ENCODE measurements at regions not wholly inside any gene's neighbourhood (a gene's known extent, or its start where the extent isn't known, plus 50 kb on each side); places are given as distances from the start of the nearest gene placed in this dataset.

DNA sequence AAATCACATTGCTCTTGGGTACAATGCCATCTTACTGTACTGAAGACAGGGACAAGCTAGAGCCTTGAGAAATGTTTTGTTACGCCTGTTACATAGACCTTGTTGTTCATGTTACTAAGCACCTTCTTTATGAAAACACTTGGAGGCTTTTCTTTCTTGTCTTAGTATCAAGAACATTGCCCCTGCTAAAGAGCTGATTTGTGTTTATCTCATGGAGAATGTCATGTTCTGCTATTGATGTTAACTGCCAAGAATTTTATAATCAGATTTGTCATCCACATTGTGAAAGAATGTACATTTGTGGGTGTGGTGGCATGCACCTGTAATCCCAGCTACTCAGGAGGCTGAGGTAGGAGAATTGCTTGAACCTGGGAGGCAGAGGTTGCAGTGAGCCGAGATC is 431.3 kb upstream of the MDFIC2 start:
- Histone ChIP-seq H3F3A (ENCODE audit: insufficient read depth, low read length, poor library complexity, severe bottlenecking) (no peaks in the 10 kb centered on the region), H3K79me2 (replicated peaks; ENCODE audit: insufficient read depth, low read length) (no peaks in the 10 kb centered on the region), H3K9me2 (ENCODE audit: insufficient read depth, low read length) (no peaks in the 10 kb centered on the region), H3K27ac (ENCODE audit: low read length) (no peak overlapping the region), H3K27me3 (ENCODE audit: insufficient read depth, low read depth, low read length) (no peaks in the 10 kb centered on the region), H2AFZ (ENCODE audit: low read depth, low read length) (no peak overlapping the region), H3K36me3 (ENCODE audit: insufficient read depth, low read length) (no peaks in the 10 kb centered on the region), H3K4me2 (ENCODE audit: low read length) (no peak overlapping the region), H3K9me3 (ENCODE audit: low read length) (no peaks in the 10 kb centered on the region), H3K9ac (ENCODE audit: low read length) (no peak overlapping the region), H4K20me1 (ENCODE audit: insufficient read depth) (no peaks in the 10 kb centered on the region), H3K4me3 (ENCODE audit: low read length) (no peak overlapping the region)
- TF ChIP-seq, protein P1, sequence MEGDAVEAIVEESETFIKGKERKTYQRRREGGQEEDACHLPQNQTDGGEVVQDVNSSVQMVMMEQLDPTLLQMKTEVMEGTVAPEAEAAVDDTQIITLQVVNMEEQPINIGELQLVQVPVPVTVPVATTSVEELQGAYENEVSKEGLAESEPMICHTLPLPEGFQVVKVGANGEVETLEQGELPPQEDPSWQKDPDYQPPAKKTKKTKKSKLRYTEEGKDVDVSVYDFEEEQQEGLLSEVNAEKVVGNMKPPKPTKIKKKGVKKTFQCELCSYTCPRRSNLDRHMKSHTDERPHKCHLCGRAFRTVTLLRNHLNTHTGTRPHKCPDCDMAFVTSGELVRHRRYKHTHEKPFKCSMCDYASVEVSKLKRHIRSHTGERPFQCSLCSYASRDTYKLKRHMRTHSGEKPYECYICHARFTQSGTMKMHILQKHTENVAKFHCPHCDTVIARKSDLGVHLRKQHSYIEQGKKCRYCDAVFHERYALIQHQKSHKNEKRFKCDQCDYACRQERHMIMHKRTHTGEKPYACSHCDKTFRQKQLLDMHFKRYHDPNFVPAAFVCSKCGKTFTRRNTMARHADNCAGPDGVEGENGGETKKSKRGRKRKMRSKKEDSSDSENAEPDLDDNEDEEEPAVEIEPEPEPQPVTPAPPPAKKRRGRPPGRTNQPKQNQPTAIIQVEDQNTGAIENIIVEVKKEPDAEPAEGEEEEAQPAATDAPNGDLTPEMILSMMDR (IDR thresholded peaks at IDR 0.05; ENCODE audit: poor library complexity, severe bottlenecking), result no peak
- TF ChIP-seq RAD21 (conservative IDR thresholded peaks at IDR 0.05) (no peak), POLR2AphosphoS5 (IDR thresholded peaks at IDR 0.05) (no peak), SMC3 (conservative IDR thresholded peaks at IDR 0.05; ENCODE audit: poor library complexity) (no peak), EP300 (conservative IDR thresholded peaks at IDR 0.05; ENCODE audit: poor library complexity, severe bottlenecking) (no peak), EZH2 (IDR thresholded peaks at IDR 0.05; ENCODE audit: borderline replicate concordance, insufficient read depth, low read length, poor library complexity, severe bottlenecking) (no peak), MXI1 (conservative IDR thresholded peaks at IDR 0.05; ENCODE audit: poor library complexity, severe bottlenecking) (no peak), TAF1 (IDR thresholded peaks at IDR 0.05; ENCODE audit: low read depth) (no peak)
- TF ChIP-seq, protein P2, sequence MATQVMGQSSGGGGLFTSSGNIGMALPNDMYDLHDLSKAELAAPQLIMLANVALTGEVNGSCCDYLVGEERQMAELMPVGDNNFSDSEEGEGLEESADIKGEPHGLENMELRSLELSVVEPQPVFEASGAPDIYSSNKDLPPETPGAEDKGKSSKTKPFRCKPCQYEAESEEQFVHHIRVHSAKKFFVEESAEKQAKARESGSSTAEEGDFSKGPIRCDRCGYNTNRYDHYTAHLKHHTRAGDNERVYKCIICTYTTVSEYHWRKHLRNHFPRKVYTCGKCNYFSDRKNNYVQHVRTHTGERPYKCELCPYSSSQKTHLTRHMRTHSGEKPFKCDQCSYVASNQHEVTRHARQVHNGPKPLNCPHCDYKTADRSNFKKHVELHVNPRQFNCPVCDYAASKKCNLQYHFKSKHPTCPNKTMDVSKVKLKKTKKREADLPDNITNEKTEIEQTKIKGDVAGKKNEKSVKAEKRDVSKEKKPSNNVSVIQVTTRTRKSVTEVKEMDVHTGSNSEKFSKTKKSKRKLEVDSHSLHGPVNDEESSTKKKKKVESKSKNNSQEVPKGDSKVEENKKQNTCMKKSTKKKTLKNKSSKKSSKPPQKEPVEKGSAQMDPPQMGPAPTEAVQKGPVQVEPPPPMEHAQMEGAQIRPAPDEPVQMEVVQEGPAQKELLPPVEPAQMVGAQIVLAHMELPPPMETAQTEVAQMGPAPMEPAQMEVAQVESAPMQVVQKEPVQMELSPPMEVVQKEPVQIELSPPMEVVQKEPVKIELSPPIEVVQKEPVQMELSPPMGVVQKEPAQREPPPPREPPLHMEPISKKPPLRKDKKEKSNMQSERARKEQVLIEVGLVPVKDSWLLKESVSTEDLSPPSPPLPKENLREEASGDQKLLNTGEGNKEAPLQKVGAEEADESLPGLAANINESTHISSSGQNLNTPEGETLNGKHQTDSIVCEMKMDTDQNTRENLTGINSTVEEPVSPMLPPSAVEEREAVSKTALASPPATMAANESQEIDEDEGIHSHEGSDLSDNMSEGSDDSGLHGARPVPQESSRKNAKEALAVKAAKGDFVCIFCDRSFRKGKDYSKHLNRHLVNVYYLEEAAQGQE (IDR thresholded peaks at IDR 0.05; ENCODE audit: borderline replicate concordance), result no peak

DNA sequence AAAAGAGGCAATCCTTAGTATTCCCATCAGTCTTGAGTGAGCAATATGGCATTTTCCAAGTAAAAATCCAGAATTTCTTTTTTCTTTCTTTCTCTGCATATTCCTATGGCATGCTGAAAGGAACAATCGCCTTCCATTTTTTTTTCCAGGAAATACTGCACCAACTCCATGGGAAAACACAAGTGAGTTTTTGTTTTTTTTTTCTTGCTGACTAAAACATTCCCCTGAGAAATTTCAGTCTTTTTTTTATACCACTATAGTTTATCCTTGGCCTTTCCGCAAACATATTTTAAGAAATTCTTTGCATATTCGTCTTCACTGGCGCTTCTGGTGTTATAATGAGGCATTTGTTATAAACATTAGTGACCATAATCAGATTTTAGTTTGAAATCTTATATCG is 429.6 kb upstream of the MDFIC2 start:
- no peaks in the 10 kb centered on the region for H3K27me3 ChIP-seq (ENCODE audit: insufficient read depth, low read depth, low read length)
- H3K9me2 ChIP-seq (ENCODE audit: insufficient read depth, low read length), result no peaks in the 10 kb centered on the region
- no peak overlapping the region for H3K27ac ChIP-seq (ENCODE audit: low read length)
- H3F3A ChIP-seq (ENCODE audit: insufficient read depth, low read length, poor library complexity, severe bottlenecking), result no peaks in the 10 kb centered on the region
- no peaks in the 10 kb centered on the region for H3K36me3 ChIP-seq (ENCODE audit: insufficient read depth, low read length)
- H4K20me1 ChIP-seq (ENCODE audit: insufficient read depth), result no peaks in the 10 kb centered on the region
- H3K9ac ChIP-seq (ENCODE audit: low read length), result no peak overlapping the region
- no peak overlapping the region for H3K4me2 ChIP-seq (ENCODE audit: low read length)
- H3K9me3 ChIP-seq (ENCODE audit: low read length), result no peaks in the 10 kb centered on the region
- no peak overlapping the region for H3K4me3 ChIP-seq (ENCODE audit: low read length)
- no peaks in the 10 kb centered on the region for H3K79me2 ChIP-seq (replicated peaks; ENCODE audit: insufficient read depth, low read length)
- no peak for TF ChIP-seq TAF1 (IDR thresholded peaks at IDR 0.05; ENCODE audit: low read depth)
- H2AFZ ChIP-seq (ENCODE audit: low read depth, low read length), result no peak overlapping the region

DNA sequence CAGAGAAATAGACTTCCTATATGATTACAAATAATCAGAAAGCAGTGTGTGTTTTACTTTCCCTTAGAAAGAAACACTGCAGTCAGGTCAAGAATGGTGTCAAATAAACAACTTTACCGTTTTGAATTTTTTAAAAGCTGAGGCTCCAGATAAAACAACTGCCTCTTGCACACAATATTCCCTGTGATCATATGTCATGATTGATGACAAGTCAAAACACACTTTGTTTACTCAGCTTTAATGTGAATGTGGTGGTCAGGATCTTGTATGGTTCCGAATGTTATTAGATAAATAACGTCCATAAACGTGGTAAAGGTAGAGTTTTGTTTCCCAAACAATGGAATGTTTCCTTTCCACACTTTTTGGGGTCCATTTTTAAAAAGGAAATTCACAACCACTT is 428.4 kb upstream of the MDFIC2 start:
- H3K27me3 ChIP-seq (ENCODE audit: insufficient read depth, low read depth, low read length), result no peaks in the 10 kb centered on the region
- no peak overlapping the region for H3K4me3 ChIP-seq (ENCODE audit: low read length)
- H3K27ac ChIP-seq (ENCODE audit: low read length), result no peak overlapping the region
- H3K4me2 ChIP-seq (ENCODE audit: low read length), result no peak overlapping the region
- no peaks in the 10 kb centered on the region for H4K20me1 ChIP-seq (ENCODE audit: insufficient read depth)
- H3K9ac ChIP-seq (ENCODE audit: low read length), result no peak overlapping the region
- no peaks in the 10 kb centered on the region for H3K79me2 ChIP-seq (replicated peaks; ENCODE audit: insufficient read depth, low read length)
- H3K9me3 ChIP-seq (ENCODE audit: low read length), result no peaks in the 10 kb centered on the region
- H3K9me2 ChIP-seq (ENCODE audit: insufficient read depth, low read length), result no peaks in the 10 kb centered on the region
- no peaks in the 10 kb centered on the region for H3F3A ChIP-seq (ENCODE audit: insufficient read depth, low read length, poor library complexity, severe bottlenecking)
- H2AFZ ChIP-seq (ENCODE audit: low read depth, low read length), result no peak overlapping the region
- TF ChIP-seq POLR2AphosphoS5 (IDR thresholded peaks at IDR 0.05), result no peak
- no peak for TF ChIP-seq EZH2 (IDR thresholded peaks at IDR 0.05; ENCODE audit: borderline replicate concordance, insufficient read depth, low read length, poor library complexity, severe bottlenecking)
- TF ChIP-seq RAD21 (conservative IDR thresholded peaks at IDR 0.05), result no peak
- no peak for TF ChIP-seq MXI1 (conservative IDR thresholded peaks at IDR 0.05; ENCODE audit: poor library complexity, severe bottlenecking)
- TF ChIP-seq TAF1 (IDR thresholded peaks at IDR 0.05; ENCODE audit: low read depth), result no peak
- TF ChIP-seq, protein P1 (IDR thresholded peaks at IDR 0.05; ENCODE audit: poor library complexity, severe bottlenecking), result no peak
- TF ChIP-seq, protein P2 (IDR thresholded peaks at IDR 0.05; ENCODE audit: borderline replicate concordance), result no peak
- TF ChIP-seq SMC3 (conservative IDR thresholded peaks at IDR 0.05; ENCODE audit: poor library complexity), result no peak
- no peak for TF ChIP-seq EP300 (conservative IDR thresholded peaks at IDR 0.05; ENCODE audit: poor library complexity, severe bottlenecking)
- no peaks in the 10 kb centered on the region for H3K36me3 ChIP-seq (ENCODE audit: insufficient read depth, low read length)

All from neural cell (in vitro differentiated cells).